HFF-Myc (cell line): ENCODE measurements at regions not wholly inside any gene's neighbourhood (a gene's known extent, or its start where the extent isn't known, plus 50 kb on each side); places are given as distances from the start of the nearest gene placed in this dataset.

Source experiments
- DNase-seq: peaks from one replicate; pipeline ENCODE4 v3.0.0-alpha.2; 2011; ENCODE audit warnings: low read depth; ENCODE audit errors: extremely low read depth
- H3K4me3 ChIP-seq: replicated peaks from 2 replicates; pipeline ENCODE4 v1.5.1; 2011; ENCODE audit warnings: low read depth, mild to moderate bottlenecking, control low read depth, low read length
- TF ChIP-seq, protein P1 (sequence below): IDR thresholded peaks from 2 replicates; pipeline ENCODE4 v1.5.1; 2012; ENCODE audit warnings: mild to moderate bottlenecking, low read depth, low read length, control low read depth; ENCODE audit errors: missing control alignments

DNA sequence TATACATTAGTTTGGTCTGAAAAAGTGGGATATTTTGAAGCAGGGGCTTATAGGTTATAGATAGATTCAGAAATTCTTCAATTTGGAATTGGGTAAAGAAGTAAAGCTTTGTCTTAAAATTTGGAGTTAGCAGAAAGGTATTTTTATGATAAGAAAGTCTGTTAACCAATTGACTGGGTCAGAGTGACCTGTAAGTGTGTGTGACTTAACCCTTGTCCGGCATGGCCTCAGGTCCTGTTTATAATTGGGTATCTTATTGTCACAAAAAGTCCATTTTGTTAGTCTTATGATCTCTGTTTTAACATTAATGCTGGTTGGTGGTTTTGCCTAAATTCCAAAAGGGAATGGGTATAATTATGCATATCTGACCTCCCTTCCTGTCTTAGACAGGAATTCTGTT is 444.2 kb upstream of the NAALADL2 start:
- DNase-seq = no peak
- H3K4me3 ChIP-seq = no peak overlapping the region
- TF ChIP-seq, protein P1, sequence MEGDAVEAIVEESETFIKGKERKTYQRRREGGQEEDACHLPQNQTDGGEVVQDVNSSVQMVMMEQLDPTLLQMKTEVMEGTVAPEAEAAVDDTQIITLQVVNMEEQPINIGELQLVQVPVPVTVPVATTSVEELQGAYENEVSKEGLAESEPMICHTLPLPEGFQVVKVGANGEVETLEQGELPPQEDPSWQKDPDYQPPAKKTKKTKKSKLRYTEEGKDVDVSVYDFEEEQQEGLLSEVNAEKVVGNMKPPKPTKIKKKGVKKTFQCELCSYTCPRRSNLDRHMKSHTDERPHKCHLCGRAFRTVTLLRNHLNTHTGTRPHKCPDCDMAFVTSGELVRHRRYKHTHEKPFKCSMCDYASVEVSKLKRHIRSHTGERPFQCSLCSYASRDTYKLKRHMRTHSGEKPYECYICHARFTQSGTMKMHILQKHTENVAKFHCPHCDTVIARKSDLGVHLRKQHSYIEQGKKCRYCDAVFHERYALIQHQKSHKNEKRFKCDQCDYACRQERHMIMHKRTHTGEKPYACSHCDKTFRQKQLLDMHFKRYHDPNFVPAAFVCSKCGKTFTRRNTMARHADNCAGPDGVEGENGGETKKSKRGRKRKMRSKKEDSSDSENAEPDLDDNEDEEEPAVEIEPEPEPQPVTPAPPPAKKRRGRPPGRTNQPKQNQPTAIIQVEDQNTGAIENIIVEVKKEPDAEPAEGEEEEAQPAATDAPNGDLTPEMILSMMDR = no peak

DNA sequence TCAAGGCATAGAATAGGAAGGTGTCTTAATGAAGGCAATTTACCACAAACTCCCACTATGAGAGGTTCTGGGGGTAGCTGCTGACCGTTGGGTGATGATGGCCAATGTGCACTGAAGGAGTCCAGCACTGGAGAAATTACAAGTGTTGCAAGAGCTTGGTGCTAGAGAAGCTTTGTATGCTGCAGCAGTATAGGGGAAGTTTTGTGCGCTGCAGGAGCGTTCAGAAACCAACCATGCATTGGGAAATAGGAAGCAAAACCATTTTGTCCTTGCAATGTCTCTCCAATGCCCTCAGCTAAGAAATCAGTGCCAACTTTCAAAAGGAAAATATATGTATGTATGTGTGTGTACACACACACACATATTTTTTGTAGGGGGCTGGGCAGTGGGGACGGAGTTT is 441.6 kb upstream of the NAALADL2 start:
- DNase-seq = no peak
- TF ChIP-seq, protein P1 = no peak
- H3K4me3 ChIP-seq = no peak overlapping the region

DNA sequence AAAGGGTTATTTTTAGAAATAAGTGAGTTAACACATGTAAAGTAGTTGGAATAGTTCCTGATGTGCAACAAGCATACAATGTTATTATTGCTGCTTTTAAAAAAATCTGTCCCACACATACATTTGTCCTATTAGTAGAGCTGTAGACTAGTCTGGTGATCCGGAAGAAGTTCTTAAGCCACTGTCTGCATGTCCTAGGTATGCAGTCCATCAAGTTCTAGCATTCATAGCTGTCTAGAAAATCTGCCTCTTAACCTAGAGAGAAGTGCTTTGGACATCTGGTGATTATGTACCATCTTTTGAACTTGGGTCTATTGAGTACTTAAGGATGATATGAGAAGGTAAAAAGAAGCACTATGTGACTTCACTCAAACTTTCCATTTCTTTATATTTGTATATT is 439.9 kb upstream of the NAALADL2 start:
- DNase-seq = no peak
- TF ChIP-seq, protein P1 = no peak
- H3K4me3 ChIP-seq = no peak overlapping the region

DNA sequence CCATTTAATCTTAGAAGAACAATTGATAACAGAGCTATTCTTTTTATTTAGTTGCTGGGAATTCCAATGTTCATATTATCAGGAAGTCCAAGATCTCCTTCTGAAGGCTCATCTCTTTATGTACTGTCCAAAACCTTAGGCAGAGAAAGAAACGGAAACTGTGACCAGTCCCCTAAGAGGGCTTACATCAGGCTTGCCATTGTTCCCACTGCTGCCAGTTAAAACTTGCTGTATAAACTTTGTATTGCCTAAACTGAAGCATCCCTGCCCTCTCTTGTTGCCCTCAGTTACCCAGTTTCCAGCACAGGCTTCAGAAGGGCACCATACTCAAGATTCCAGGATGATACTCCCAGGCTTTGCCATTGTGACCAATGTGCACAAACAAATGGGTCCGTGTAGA is 435.2 kb upstream of the NAALADL2 start:
- DNase-seq = no peak
- TF ChIP-seq, protein P1 = no peak
- no peak overlapping the region for H3K4me3 ChIP-seq

DNA sequence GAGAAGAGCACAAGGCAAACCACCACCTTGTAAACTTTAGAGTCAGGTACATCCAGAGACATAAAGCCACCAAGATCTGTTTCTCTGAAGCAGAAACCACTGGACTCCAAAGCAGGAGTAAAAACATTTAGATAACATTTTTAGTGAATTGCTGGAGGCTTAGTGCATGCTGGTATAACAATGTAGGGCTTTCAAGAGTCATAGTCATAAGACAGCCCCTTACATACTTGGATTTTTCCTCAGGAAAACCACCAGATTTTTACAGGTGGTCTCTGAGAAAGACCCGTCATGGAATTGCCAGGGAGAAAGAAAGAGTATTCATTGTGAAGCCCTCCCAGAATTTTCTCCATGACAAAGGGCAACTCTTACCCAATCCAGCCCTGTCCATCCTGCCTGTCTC is 434.5 kb upstream of the NAALADL2 start:
- no peak for DNase-seq
- H3K4me3 ChIP-seq = no peak overlapping the region
- TF ChIP-seq, protein P1 = no peak

DNA sequence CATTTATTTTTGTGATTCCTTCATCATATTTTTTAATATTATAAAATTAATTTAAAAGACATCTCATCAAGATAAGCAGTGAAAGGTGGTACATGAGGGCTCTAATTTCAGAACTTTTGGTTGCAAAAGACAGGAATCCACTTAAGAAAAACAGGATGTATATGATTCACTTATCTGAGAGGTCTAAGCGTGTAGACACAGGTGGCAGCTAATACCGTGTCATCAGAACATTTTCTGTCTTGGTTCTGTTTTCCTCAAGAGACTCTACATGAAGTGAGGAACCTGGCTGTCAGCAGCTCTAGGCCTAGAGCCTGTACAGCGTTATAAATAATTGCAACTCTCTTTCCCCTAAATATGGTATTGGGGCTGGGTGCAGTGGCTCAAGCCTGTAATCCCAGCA is 433.7 kb upstream of the NAALADL2 start:
- TF ChIP-seq, protein P1 = no peak
- H3K4me3 ChIP-seq = no peak overlapping the region
- no peak for DNase-seq

DNA sequence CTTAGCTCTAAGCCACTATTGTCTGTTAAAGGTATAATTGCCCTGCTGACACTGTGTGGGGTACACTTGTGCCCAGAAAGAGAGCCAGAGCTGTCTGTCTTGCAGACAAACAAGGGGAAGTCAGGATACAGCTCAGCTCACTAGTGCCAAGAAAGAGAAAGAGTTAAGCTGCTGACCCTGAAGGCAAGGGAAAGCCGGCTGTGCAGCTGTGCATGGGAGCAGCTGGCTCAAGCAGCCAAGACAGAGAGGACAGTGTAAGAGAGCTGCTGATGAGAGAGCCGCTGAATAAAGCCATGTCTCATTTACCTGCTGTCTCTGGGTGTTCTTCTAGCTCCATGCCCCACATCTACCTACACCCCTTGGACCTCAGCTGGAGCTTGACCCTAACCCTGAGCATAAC is 428.1 kb upstream of the NAALADL2 start:
- DNase-seq = no peak
- no peak overlapping the region for H3K4me3 ChIP-seq
- TF ChIP-seq, protein P1 = no peak
